Neuronal stem cell (in vitro differentiated cells): ENCODE measurements at regions not wholly inside any gene's neighbourhood (a gene's known extent, or its start where the extent isn't known, plus 50 kb on each side); places are given as distances from the start of the nearest gene placed in this dataset.

Experiments
- DNase-seq: peaks from one replicate; pipeline ENCODE4 v3.0.0-alpha.2; 2013; ENCODE audit warnings: low spot score
- H2AFZ ChIP-seq: one replicate; pipeline ENCODE4 v1.6.1; 2013; ENCODE audit warnings: mild to moderate bottlenecking, low read length, inconsistent platforms
- H2AK5ac ChIP-seq: 2 replicates; pipeline ENCODE4 v1.6.1; 2013; ENCODE audit warnings: low read depth, mild to moderate bottlenecking, inconsistent platforms, low read length, moderate library complexity, mixed read lengths
- H2BK120ac ChIP-seq: 2 replicates; pipeline ENCODE4 v1.6.1; 2013; ENCODE audit warnings: low read depth, mild to moderate bottlenecking, inconsistent platforms, low read length, moderate library complexity, mixed read lengths
- H2BK12ac ChIP-seq: one replicate; pipeline ENCODE4 v1.6.1; 2013; ENCODE audit warnings: low read length, inconsistent platforms
- H2BK15ac ChIP-seq: 2 replicates; pipeline ENCODE4 v1.6.1; 2013; ENCODE audit warnings: mild to moderate bottlenecking, low read length, inconsistent platforms, mixed read lengths
- H2BK5ac ChIP-seq: one replicate; pipeline ENCODE4 v1.6.1; 2013; ENCODE audit warnings: inconsistent platforms, mild to moderate bottlenecking, low read length, moderate library complexity
- H3K14ac ChIP-seq: one replicate; pipeline ENCODE4 v1.6.1; 2013; ENCODE audit warnings: low read length, inconsistent platforms
- H3K18ac ChIP-seq: 2 replicates; pipeline ENCODE4 v1.6.1; 2013; ENCODE audit warnings: low read length, inconsistent platforms
- H3K23ac ChIP-seq: 2 replicates; pipeline ENCODE4 v1.6.1; 2013; ENCODE audit warnings: low read depth, mild to moderate bottlenecking, mixed read lengths, low read length, inconsistent platforms; ENCODE audit not compliant: poor library complexity
- H3K27ac ChIP-seq: replicated peaks from 3 replicates; pipeline ENCODE4 v1.5.1; 2013; ENCODE audit warnings: low read length, inconsistent platforms
- H3K27me3 ChIP-seq, 3 experiments: 2 replicates each; pipeline ENCODE4 v1.6.1; 2013; ENCODE audit warnings: low read length in 3 of 3, mild to moderate bottlenecking in 2 of 3, inconsistent platforms in 1 of 3, low read depth in 1 of 3, mixed read lengths in 1 of 3, moderate library complexity in 1 of 3; ENCODE audit not compliant: control insufficient read depth in 3 of 3, insufficient read depth in 3 of 3
- H3K36me3 ChIP-seq, 2 donors: replicated peaks in 1 of 2; 2 replicates each; pipeline ENCODE4 v1.6.1; 2013; ENCODE audit warnings: low read length in 2 of 2; ENCODE audit not compliant: control insufficient read depth in 2 of 2, insufficient read depth in 2 of 2
- H3K4ac ChIP-seq: 2 replicates; pipeline ENCODE4 v1.6.1; 2013; ENCODE audit warnings: inconsistent platforms, mild to moderate bottlenecking, low read length, moderate library complexity
- H3K4me1 ChIP-seq, 2 donors: 1 replicate in 1 of 2; 2 replicates in 1 of 2; pipeline ENCODE4 v1.6.1; 2013; ENCODE audit warnings: low read length in 2 of 2, low read depth in 1 of 2; ENCODE audit not compliant: control insufficient read depth in 2 of 2, insufficient read depth in 1 of 2
- H3K4me2 ChIP-seq: one replicate; pipeline ENCODE4 v1.6.1; 2013; ENCODE audit warnings: mild to moderate bottlenecking, low read length, inconsistent platforms; ENCODE audit not compliant: insufficient read depth, poor library complexity, severe bottlenecking
- H3K4me3 ChIP-seq, 2 donors: 2 replicates each; pipeline ENCODE4 v1.5.1; 2013; ENCODE audit warnings: low read length in 2 of 2, mild to moderate bottlenecking in 2 of 2, inconsistent platforms in 1 of 2, moderate library complexity in 1 of 2
- H3K79me1 ChIP-seq: one replicate; pipeline ENCODE4 v1.6.1; 2013; ENCODE audit warnings: low read depth, mild to moderate bottlenecking, inconsistent platforms, low read length, moderate library complexity
- H3K9ac ChIP-seq: one replicate; pipeline ENCODE4 v1.6.1; 2013; ENCODE audit warnings: mild to moderate bottlenecking, low read depth, low read length, inconsistent platforms; ENCODE audit not compliant: poor library complexity
- H3K9me3 ChIP-seq, 2 donors: replicated peaks in 1 of 2; 2 replicates each; pipeline versions ENCODE3 to v1.6.1; 2013; ENCODE audit warnings: low read length in 2 of 2, mild to moderate bottlenecking in 2 of 2, inconsistent platforms in 1 of 2, low read depth in 1 of 2, mixed read lengths in 1 of 2, moderate library complexity in 1 of 2; ENCODE audit not compliant: control insufficient read depth in 2 of 2, insufficient read depth in 1 of 2
- H4K8ac ChIP-seq: one replicate; pipeline ENCODE4 v1.6.1; 2013; ENCODE audit warnings: low read depth, mild to moderate bottlenecking, inconsistent platforms, low read length, moderate library complexity
- H4K91ac ChIP-seq: one replicate; pipeline ENCODE4 v1.6.1; 2013; ENCODE audit warnings: low read length, low read depth, mild to moderate bottlenecking, inconsistent platforms; ENCODE audit not compliant: poor library complexity
- WGBS, 2 donors: extraction: QIAGEN DNeasy Blood & Tissue Kit; methylation state at CpG; one replicate each; pipeline ENCODE4 v1.1.7; 2013; ENCODE audit warnings: missing lambda C conversion rate in 2 of 2, mixed read lengths in 1 of 2; ENCODE audit not compliant: insufficient read length in 2 of 2, insufficient replicate concordance in 1 of 2; ENCODE audit errors: extremely low coverage in 2 of 2; 5-methylcytosine and 5-hydroxymethylcytosine counted together

DNA sequence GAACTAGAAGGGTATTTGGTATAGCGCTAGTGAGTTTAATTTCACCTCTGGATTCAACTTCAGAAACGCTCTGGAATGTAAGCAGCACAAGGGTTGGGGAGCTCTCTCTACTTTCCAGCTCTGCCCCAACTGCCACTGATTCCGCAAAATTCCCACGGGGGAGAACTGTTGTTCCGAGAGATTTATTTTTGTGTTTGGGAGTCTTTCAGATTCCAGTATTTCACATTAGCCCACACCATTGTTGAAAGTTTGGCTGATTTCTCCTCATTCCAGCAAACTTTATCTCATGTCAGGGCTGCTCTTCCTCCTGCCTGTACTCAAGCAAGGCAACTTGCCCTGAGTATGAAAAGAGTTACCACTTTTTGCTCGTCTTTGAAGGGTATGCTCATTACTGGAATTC, 198.5 kb upstream of the EGFLAM start:
- no peak for DNase-seq

DNA sequence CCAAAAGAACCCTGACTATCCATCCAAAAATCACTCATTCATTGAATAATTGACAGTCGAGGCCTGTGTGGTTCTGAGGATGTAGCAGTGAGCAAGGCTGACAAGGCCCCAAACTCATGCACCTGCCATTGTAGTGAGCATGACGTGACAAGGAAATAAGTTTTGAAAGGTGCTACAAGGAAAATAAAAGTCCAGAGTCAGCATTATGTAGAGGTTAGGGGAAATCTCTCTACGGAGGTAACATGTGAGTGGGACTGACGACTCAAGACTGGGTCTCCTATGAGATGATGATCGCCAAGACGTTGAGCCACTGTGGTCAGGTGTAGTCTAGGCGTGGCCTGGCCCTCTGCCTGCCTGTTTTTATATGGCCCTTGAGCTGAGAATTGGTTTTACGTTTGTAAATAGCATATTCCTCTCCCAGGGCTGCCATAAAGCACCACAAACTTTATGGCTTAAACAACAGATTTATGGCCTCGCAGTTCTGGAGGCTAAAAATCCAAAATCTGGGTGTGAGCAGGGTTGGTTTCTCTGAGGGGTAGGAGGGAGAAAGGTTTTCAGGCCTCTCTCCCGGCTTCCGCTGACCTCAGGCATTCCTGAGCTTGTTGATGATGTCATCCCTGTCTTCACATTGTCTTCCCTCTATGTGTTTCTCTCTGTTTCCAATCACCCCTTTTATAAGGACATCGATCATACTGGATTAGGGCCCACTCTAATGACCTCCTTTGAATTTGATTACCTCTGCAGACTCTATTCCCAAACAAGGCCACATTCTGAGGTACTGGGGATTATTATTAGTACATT, 206.4 kb upstream of the EGFLAM start:
- Histone ChIP-seq H3K9me3 (no peaks in the 10 kb centered on the region), H2AFZ (no peak overlapping the region), H2BK12ac (no peak overlapping the region), H2BK120ac (no peak overlapping the region), H3K36me3 (no peaks in the 10 kb centered on the region), H4K8ac (no peak overlapping the region), H2BK5ac (no peak overlapping the region), H3K4ac (no peak overlapping the region), H3K79me1 (no peaks in the 10 kb centered on the region), H3K14ac (no peak overlapping the region), H3K4me3 (no peak overlapping the region), H3K27ac (no peak overlapping the region), H3K4me1 (no peaks in the 10 kb centered on the region), H3K9ac (no peak overlapping the region), H2BK15ac (no peak overlapping the region), H4K91ac (no peak overlapping the region), H3K27me3 (no peaks in the 10 kb centered on the region), H3K4me2 (no peak overlapping the region), H3K23ac (no peak overlapping the region), H2AK5ac (no peak overlapping the region), H3K18ac (no peak overlapping the region)
- WGBS, 2 donors = no CpG with 5 or more reads among the region's 12 CpGs
- no peak for DNase-seq

More for the DNA sequence above, 198.5 kb upstream of the EGFLAM start:
- H3K4ac ChIP-seq = no peak overlapping the region
- no peaks in the 10 kb centered on the region for H3K9me3 ChIP-seq
- H3K4me3 ChIP-seq = no peak overlapping the region
- no peaks in the 10 kb centered on the region for H3K4me1 ChIP-seq
- WGBS, 2 donors = no CpG with 5 or more reads among the region's 6 CpGs
- H4K91ac ChIP-seq = no peak overlapping the region
- H2BK12ac ChIP-seq = no peak overlapping the region
- H2BK120ac ChIP-seq = no peak overlapping the region
- no peaks in the 10 kb centered on the region for H3K27me3 ChIP-seq
- no peak overlapping the region for H2BK15ac ChIP-seq
- H2AFZ ChIP-seq = no peak overlapping the region
- no peak overlapping the region for H3K23ac ChIP-seq
- no peak overlapping the region for H2BK5ac ChIP-seq
- H3K27ac ChIP-seq = no peak overlapping the region
- H3K14ac ChIP-seq = no peak overlapping the region
- no peaks in the 10 kb centered on the region for H3K36me3 ChIP-seq
- H3K9ac ChIP-seq = no peak overlapping the region
- no peak overlapping the region for H3K18ac ChIP-seq
- no peak overlapping the region for H2AK5ac ChIP-seq
- H3K79me1 ChIP-seq = no peaks in the 10 kb centered on the region
- no peak overlapping the region for H3K4me2 ChIP-seq
- no peak overlapping the region for H4K8ac ChIP-seq

DNA sequence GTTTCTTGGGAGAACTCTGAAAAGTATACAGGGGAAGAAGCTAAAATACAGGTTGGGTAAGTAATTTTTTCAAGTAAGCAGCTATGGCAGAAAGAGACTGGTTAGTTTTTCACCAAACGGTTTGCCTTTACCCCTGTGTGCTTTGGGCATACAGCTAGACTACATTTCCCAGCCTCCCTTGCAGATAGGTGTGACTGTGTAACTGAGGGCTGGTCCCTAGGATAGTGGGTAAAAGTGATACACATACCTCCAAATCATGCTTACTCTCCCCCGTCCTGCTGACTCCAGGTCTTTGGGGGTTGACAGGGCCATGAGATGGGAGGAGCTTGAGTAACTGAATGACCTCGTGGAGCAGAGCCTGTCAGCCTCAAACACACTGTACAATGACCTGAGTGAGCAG, 208.6 kb upstream of the GDNF start:
- H3K4me3 ChIP-seq = no peak overlapping the region
- no peaks in the 10 kb centered on the region for H3K4me1 ChIP-seq
- H2BK120ac ChIP-seq = no peak overlapping the region
- no peak overlapping the region for H3K4me2 ChIP-seq
- no peak overlapping the region for H4K8ac ChIP-seq
- H3K27ac ChIP-seq = no peak overlapping the region
- H3K4ac ChIP-seq = no peak overlapping the region
- no CpG with 5 or more reads among the region's 3 CpGs for WGBS, 2 donors
- no peak overlapping the region for H2BK15ac ChIP-seq
- no peak for DNase-seq
- no peak overlapping the region for H2AK5ac ChIP-seq
- H3K14ac ChIP-seq = no peak overlapping the region
- no peaks in the 10 kb centered on the region for H3K36me3 ChIP-seq
- H4K91ac ChIP-seq = no peak overlapping the region
- H3K18ac ChIP-seq = no peak overlapping the region
- no peaks in the 10 kb centered on the region for H3K79me1 ChIP-seq
- H3K23ac ChIP-seq = no peak overlapping the region
- no peak overlapping the region for H2AFZ ChIP-seq
- no peaks in the 10 kb centered on the region for H3K9me3 ChIP-seq
- no peak overlapping the region for H2BK12ac ChIP-seq
- no peak overlapping the region for H2BK5ac ChIP-seq
- no peak overlapping the region for H3K9ac ChIP-seq
- H3K27me3 ChIP-seq = no peaks in the 10 kb centered on the region

DNA sequence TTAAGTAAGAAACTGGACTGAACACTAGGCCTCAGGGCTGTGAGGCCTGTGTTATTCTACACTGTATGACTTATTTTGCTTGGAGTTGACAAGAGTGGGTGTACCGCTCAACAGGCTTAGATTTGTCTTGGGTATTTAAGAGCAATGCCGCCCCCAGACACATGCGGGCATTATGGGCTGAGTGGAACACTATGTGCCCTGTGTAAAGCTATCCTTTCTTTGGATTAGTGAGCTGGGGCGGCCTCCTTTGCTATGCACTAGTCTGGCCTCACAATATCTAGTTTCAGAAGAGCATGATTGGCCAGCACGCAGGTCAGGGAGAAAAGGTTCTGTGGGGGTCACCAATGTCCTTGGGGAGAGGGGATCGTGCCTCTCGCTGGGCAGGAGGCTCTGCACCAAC, 206.3 kb upstream of the GDNF start:
- no peak overlapping the region for H2AK5ac ChIP-seq
- DNase-seq = no peak
- no peak overlapping the region for H3K9ac ChIP-seq
- H3K79me1 ChIP-seq = no peaks in the 10 kb centered on the region
- no peak overlapping the region for H2AFZ ChIP-seq
- no peaks in the 10 kb centered on the region for H3K9me3 ChIP-seq
- no peaks in the 10 kb centered on the region for H3K27me3 ChIP-seq
- H3K18ac ChIP-seq = no peak overlapping the region
- no peaks in the 10 kb centered on the region for H3K36me3 ChIP-seq
- H3K23ac ChIP-seq = no peak overlapping the region
- no peak overlapping the region for H2BK5ac ChIP-seq
- no peak overlapping the region for H2BK120ac ChIP-seq
- WGBS, 2 donors = no CpG with 5 or more reads among the region's 7 CpGs
- H3K14ac ChIP-seq = no peak overlapping the region
- H3K27ac ChIP-seq = no peak overlapping the region
- H3K4me1 ChIP-seq = no peaks in the 10 kb centered on the region
- H3K4me3 ChIP-seq = no peak overlapping the region
- no peak overlapping the region for H4K91ac ChIP-seq
- no peak overlapping the region for H3K4me2 ChIP-seq
- no peak overlapping the region for H2BK12ac ChIP-seq
- no peak overlapping the region for H2BK15ac ChIP-seq
- no peak overlapping the region for H4K8ac ChIP-seq
- no peak overlapping the region for H3K4ac ChIP-seq
